ENCODE measurements at regions not wholly inside any gene's neighbourhood (a gene's known extent, or its start where the extent isn't known, plus 50 kb on each side); places are given as distances from the start of the nearest gene placed in this dataset.

DNA sequence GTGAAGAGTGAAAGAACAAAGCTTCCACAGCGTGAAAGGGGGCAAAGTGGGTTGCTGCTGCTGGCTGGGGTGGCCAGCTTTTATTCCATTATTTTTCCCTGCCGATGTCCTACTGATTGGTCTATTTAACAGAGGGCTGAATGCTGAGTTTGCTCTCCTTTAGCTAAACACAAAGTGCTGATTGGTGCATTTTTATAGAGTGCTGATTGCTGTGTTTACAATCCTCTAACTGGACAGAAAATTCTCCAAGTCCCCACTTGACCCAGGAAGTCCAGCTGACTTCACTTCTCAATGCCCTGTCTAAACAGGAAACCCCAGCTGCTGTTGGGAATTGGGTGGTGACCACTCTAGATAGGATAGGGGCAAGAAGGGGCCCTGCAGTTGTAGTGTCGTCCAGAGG lies 335.6 kb upstream of the RBMY1B start:
- no peak for TF ChIP-seq CTCF (IDR thresholded peaks at IDR 0.05)
- TF ChIP-seq EP300 (IDR thresholded peaks at IDR 0.05): no peak
